ENCODE measurements at regions not wholly inside any gene's neighbourhood (a gene's known extent, or its start where the extent isn't known, plus 50 kb on each side); places are given as distances from the start of the nearest gene placed in this dataset.

GRCh38 chr4:136893573-136893972 lies 638.7 kb downstream of the PCDH18 start:
- Histone ChIP-seq H3K4ac (ENCODE audit: low read depth, low read length) (no peak overlapping the region), H4K20me1 (ENCODE audit: insufficient read depth, low read length) (no peaks in the 10 kb centered on the region), H2AFZ (replicated peaks; ENCODE audit: low read length, poor library complexity) (no peak overlapping the region), H4K8ac (ENCODE audit: low read depth in 2 of 2, low read length in 2 of 2) (no peak overlapping the region), H4K91ac (ENCODE audit: insufficient read depth, low read depth, low read length) (no peak overlapping the region), H3K9ac (ENCODE audit: low read depth, low read length) (no peak overlapping the region), H3K9me1 (ENCODE audit: insufficient read depth, low read length) (no peaks in the 10 kb centered on the region), H2BK15ac (ENCODE audit: low read depth, low read length) (no peak overlapping the region), H2AK5ac (ENCODE audit: low read depth, low read length) (no peak overlapping the region), H3K14ac (replicated peaks; ENCODE audit: low read depth, low read length) (no peak overlapping the region), H3K4me1 (ENCODE audit: control insufficient read depth, insufficient read depth, low read length) (no peaks in the 10 kb centered on the region), H2AK9ac (replicated peaks; ENCODE audit: low read depth, low read length, poor library complexity) (no peak overlapping the region), H3K27ac (ENCODE audit: insufficient read depth, low read length) (no peak overlapping the region), H3K4me3 (ENCODE audit: insufficient read depth, low read depth, low read length) (no peak overlapping the region), H3K56ac (ENCODE audit: extremely low read depth, insufficient read depth, low read length) (no peak overlapping the region), H4K5ac (ENCODE audit: low read depth, low read length) (no peak overlapping the region), H3K9me3 (ENCODE audit: control insufficient read depth, insufficient read depth, low read length) (no peaks in the 10 kb centered on the region), H2BK120ac (ENCODE audit: low read depth, low read length) (no peak overlapping the region), H3K79me1 (ENCODE audit: low read depth in 1 of 2, low read length in 2 of 2) (no peaks in the 10 kb centered on the region), H3K36me3 (ENCODE audit: control insufficient read depth, insufficient read depth, low read length) (no peaks in the 10 kb centered on the region), H3K27me3 (ENCODE audit: control insufficient read depth, insufficient read depth, low read length) (no peaks in the 10 kb centered on the region), H2BK20ac (ENCODE audit: low read depth, low read length) (no peak overlapping the region), H3K4me2 (ENCODE audit: low read depth, low read length) (no peak overlapping the region), H3K18ac (ENCODE audit: low read depth, low read length) (no peak overlapping the region), H3K23ac (ENCODE audit: low read depth, low read length) (no peak overlapping the region), H2BK5ac (ENCODE audit: low read depth, low read length, poor library complexity, severe bottlenecking) (no peak overlapping the region)
- CTCF ChIA-PET: no interaction called here
- dilution Hi-C loops (cut with HindIII; ENCODE audit: low sequenced_read_pairs, unreplicated experiment) (no loop called here), intact Hi-C loops (cut with micrococcal nuclease) (no loop called here), in situ Hi-C loops (cut with MboI; ENCODE audit: low sequenced_read_pairs) (no loop called here)
- POLR2A ChIA-PET (ENCODE audit: unreplicated experiment): no interaction called here
- WGBS, 2 experiments (ENCODE audit: extremely low coverage in 2 of 2, insufficient read length in 1 of 2): no CpG with 5 or more reads among the region's 1 CpG
- no TSS peak for BruUV-seq (replicated peaks)
- DNase-seq: no peak
- ATAC-seq (ENCODE audit: low read depth): no peak
- TF ChIP-seq MXI1 (IDR thresholded peaks at IDR 0.05; ENCODE audit: borderline replicate concordance, low read depth, low read length) (no peak), SMC3 (IDR thresholded peaks at IDR 0.05; ENCODE audit: low read depth, low read length) (no peak), MAZ (IDR thresholded peaks at IDR 0.05; ENCODE audit: borderline replicate concordance, low read depth, low read length) (no peak), MAFK (IDR thresholded peaks at IDR 0.05; ENCODE audit: low read depth, low read length) (no peak), USF2 (IDR thresholded peaks at IDR 0.05; ENCODE audit: low read depth, low read length) (no peak), FOS (IDR thresholded peaks at IDR 0.05; ENCODE audit: low read depth, low read length) (no peak), RCOR1 (IDR thresholded peaks at IDR 0.05; ENCODE audit: insufficient replicate concordance, low read length) (no peak), BHLHE40 (IDR thresholded peaks at IDR 0.05; ENCODE audit: low read depth, low read length) (no peak), NFE2L2 (IDR thresholded peaks at IDR 0.05; ENCODE audit: low read depth, low read length) (no peak), POLR2A (IDR thresholded peaks at IDR 0.05; ENCODE audit: low read depth, low read length) (no peak), RFX5 (IDR thresholded peaks at IDR 0.05; ENCODE audit: low read depth, low read length) (no peak), RAD21 (IDR thresholded peaks at IDR 0.05; ENCODE audit: low read length) (no peak)

Data from IMR-90 (cell line).